GM10248 (cell line): ENCODE measurements at regions not wholly inside any gene's neighbourhood (a gene's known extent, or its start where the extent isn't known, plus 50 kb on each side); places are given as distances from the start of the nearest gene placed in this dataset.

ENCODE experiments used
- CTCF ChIA-PET: fragments of 300-600 bp; sonication (Branson Sonifier 250); formaldehyde crosslinking; extraction: SDS; loops from one replicate; lab custom pipeline; 2021; ENCODE audit warnings: antibody characterized with exemption; lab: Yijun Ruan, JAX
- POLR2A ChIA-PET: fragments of 350-650 bp; sonication (Branson Sonifier 250); formaldehyde crosslinking; extraction: SDS; loops from one replicate; lab custom pipeline; 2020; ENCODE audit warnings: antibody characterized with exemption; lab: Yijun Ruan, JAX
- DNase-seq: peaks from one replicate; pipeline ENCODE4 v3.0.0; 2012; ENCODE audit errors: extremely low spot score
- CTCF ChIP-seq: IDR thresholded peaks from 2 replicates; pipeline ENCODE4 v1.5.1; 2012; ENCODE audit warnings: mild to moderate bottlenecking, low read depth; ENCODE audit errors: extremely low read depth, missing control alignments, control extremely low read depth

GRCh38 chr5:51027271-51027670 is 356.0 kb upstream of the ISL1 start:
- DNase-seq: no peak
- ChIA-PET CTCF (interaction anchor here (1.0 kb wide), 1 partner anchor 13 kb away, joined by 3 read pairs; no protein-coding TSS in a partner anchor), POLR2A (no interaction called here)
- TF ChIP-seq CTCF: no peak

DNA sequence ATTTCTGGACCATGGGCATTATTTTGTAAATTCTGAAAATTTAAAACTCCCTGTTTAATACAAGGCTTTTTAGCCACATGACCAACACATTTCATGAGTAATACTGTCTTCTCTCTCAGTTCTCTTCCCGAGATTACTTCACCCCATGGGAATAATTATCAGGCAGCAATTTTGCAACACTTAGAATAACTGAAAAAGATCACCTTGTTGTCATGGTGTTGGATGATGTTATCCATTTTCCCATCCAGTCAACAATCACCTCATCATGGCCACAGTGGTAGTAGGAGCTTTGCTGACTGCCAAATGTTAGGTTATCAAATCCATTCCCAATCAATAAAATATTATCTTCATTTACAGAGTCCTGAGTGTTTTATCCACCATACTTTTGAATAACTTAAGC is 354.9 kb upstream of the ISL1 start:
- ChIA-PET POLR2A (no interaction called here), CTCF (no interaction called here)
- no peak for DNase-seq
- TF ChIP-seq CTCF: no peak

DNA sequence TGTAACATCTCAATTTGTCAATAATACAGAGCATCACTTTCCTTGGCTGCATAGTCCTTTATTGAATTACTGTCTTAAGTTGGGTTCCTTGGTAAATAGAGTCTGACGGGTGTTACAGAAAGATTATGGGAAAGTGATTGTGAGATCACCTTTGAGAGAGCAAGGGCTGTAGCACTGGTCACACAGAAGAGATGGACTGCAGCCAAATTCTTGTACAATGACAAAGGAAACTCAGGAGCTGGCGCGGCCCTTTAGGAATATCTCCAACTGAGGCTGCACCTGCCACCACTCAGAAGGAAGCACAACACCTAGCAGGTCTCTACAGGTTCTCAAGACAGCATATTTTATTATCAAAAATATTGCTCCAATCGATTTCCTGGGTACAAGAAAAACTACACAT is 350.0 kb upstream of the ISL1 start:
- ChIA-PET CTCF (no interaction called here), POLR2A (no interaction called here)
- TF ChIP-seq CTCF: no peak
- no peak for DNase-seq

- DNase-seq: no peak
- no peak for TF ChIP-seq CTCF
These were observed 348.9 kb upstream of the ISL1 start for GRCh38 chr5:51034222-51034901.

DNA sequence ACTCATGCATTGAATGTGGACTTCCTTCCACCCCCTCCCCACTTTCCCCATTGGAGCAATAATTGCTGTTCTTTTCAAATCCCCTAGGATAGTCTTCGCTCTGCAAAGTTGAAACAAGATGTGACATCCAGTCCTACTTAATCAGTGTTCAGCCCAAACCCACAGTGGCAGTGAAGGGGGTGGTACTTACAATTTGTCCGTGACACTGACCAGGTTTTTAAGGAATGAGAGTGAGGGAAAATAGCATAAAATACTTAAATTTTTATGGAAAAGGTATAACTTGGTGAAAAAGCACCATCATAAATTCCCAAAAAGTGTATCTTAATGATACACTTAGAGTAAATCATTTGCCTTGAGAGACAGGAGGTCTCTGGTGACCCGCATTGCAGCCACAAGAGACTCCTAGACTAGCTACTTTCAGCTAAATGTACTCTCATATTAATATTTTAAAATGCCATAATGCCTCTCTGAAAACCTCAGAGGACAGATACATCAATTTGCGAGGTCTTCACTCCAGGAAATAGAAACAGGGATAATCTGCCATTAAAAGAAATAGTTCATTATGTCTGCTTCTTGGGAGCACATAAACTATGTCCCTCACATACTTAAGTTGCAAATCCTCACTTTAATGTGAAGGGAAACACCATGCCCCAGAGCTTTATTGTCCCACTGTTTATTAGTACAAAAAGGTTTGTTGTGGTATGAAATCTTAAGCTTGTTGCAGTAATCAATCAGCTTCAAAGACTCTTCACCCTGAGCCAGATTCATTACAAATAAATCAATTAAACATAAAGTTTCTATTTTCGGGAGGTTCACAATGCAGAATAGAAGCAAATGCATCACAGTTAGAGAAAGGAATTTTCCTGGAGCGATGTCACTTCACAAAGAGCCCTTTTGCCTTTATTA is 343.6 kb upstream of the ISL1 start:
- no peak for DNase-seq
- ChIA-PET CTCF (interaction anchor here (1.0 kb wide), 1 partner anchor 17 kb away, joined by 3 read pairs; no protein-coding TSS in a partner anchor), POLR2A (no interaction called here)
- TF ChIP-seq CTCF: no peak

More at GRCh38 chr5:51034222-51034901, 348.9 kb upstream of the ISL1 start:
- CTCF ChIA-PET: interaction anchor here (1.3 kb wide), 1 partner anchor 11 kb away, joined by 3 read pairs; no protein-coding TSS in a partner anchor
- POLR2A ChIA-PET: no interaction called here

- DNase-seq: no peak
- POLR2A ChIA-PET: no interaction called here
- TF ChIP-seq CTCF: no peak
- CTCF ChIA-PET: no interaction called here
These were observed 339.5 kb upstream of the ISL1 start for GRCh38 chr5:51043745-51044144.
